Activated naive CD4-positive, alpha-beta T cell treated with anti-CD3 and anti-CD28 coated beads, Interleukin-2, amount 10 ng/mL, durations not matched to agents 7 days and 5 days (primary cell): ENCODE measurements at regions not wholly inside any gene's neighbourhood (a gene's known extent, or its start where the extent isn't known, plus 50 kb on each side); places are given as distances from the start of the nearest gene placed in this dataset.

Experiments
- CTCF ChIA-PET: fragments of 350-600 bp; sonication (Branson Sonifier 250); formaldehyde crosslinking; loops from one replicate; lab custom pipeline; 2021; ENCODE audit warnings: antibody characterized with exemption; lab: Charles Lee
- DNase-seq: peaks from one replicate; pipeline ENCODE4 v3.0.0-alpha.2; 2020
- H3K27ac Mint-ChIP-seq: one replicate; pipeline ENCODE4 v1.8.0; 2021; ENCODE audit warnings: mild to moderate bottlenecking, moderate library complexity, mixed read lengths
- H3K27me3 Mint-ChIP-seq: one replicate; pipeline ENCODE4 v1.8.0; 2021; ENCODE audit warnings: mild to moderate bottlenecking, mixed read lengths
- H3K36me3 Mint-ChIP-seq: one replicate; pipeline ENCODE4 v1.8.0; 2021; ENCODE audit warnings: mixed read lengths
- H3K4me1 Mint-ChIP-seq: one replicate; pipeline ENCODE4 v1.8.0; 2021; ENCODE audit warnings: mixed read lengths
- H3K4me3 Mint-ChIP-seq: one replicate; pipeline ENCODE4 v1.8.0; 2021; ENCODE audit warnings: mild to moderate bottlenecking, moderate library complexity, mixed read lengths
- H3K9me3 Mint-ChIP-seq: one replicate; pipeline ENCODE4 v1.8.0; 2021; ENCODE audit warnings: mixed read lengths

- H3K36me3 Mint-ChIP-seq, result peaks cover 2% of the 10 kb centered on the region
- CTCF ChIA-PET, result no interaction called here
- H3K27me3 Mint-ChIP-seq, result peaks cover 50% of the 10 kb centered on the region
- H3K4me3 Mint-ChIP-seq, result no peak overlapping the region
- H3K27ac Mint-ChIP-seq, result no peak overlapping the region
- no peaks in the 10 kb centered on the region for H3K9me3 Mint-ChIP-seq
- H3K4me1 Mint-ChIP-seq, result peaks cover 12% of the 10 kb centered on the region
- no peak for DNase-seq
Measured at GRCh38 chr12:24560192-24560775, 388.6 kb downstream of the BCAT1 start.

- H3K27me3 Mint-ChIP-seq, result peaks cover 29% of the 10 kb centered on the region
- CTCF ChIA-PET, result no interaction called here
- H3K27ac Mint-ChIP-seq, result no peak overlapping the region
Measured at GRCh38 chr12:24557738-24558137, 391.2 kb downstream of the BCAT1 start.

GRCh38 chr12:24555730-24556129 lies 393.2 kb downstream of the BCAT1 start:
- Mint-ChIP-seq H3K27me3 (peaks cover 9% of the 10 kb centered on the region), H3K4me3 (no peak overlapping the region), H3K27ac (no peak overlapping the region), H3K36me3 (no peaks in the 10 kb centered on the region), H3K4me1 (no peaks in the 10 kb centered on the region), H3K9me3 (no peaks in the 10 kb centered on the region)
- no peak for DNase-seq
- CTCF ChIA-PET, result no interaction called here

More at GRCh38 chr12:24557738-24558137, 391.2 kb downstream of the BCAT1 start:
- peaks cover under 1% of the 10 kb centered on the region for H3K36me3 Mint-ChIP-seq
- H3K9me3 Mint-ChIP-seq, result no peaks in the 10 kb centered on the region
- DNase-seq, result no peak
- no peak overlapping the region for H3K4me3 Mint-ChIP-seq
- H3K4me1 Mint-ChIP-seq, result peaks cover 6% of the 10 kb centered on the region

GRCh38 chr12:24554612-24555295 lies 394.1 kb downstream of the BCAT1 start:
- H3K36me3 Mint-ChIP-seq, result no peaks in the 10 kb centered on the region
- no peaks in the 10 kb centered on the region for H3K4me1 Mint-ChIP-seq
- H3K4me3 Mint-ChIP-seq, result no peak overlapping the region
- no peak for DNase-seq
- CTCF ChIA-PET, result no interaction called here
- no peaks in the 10 kb centered on the region for H3K9me3 Mint-ChIP-seq
- H3K27me3 Mint-ChIP-seq, result peaks cover 3% of the 10 kb centered on the region
- H3K27ac Mint-ChIP-seq, result no peak overlapping the region

GRCh38 chr12:24553259-24553658 lies 395.6 kb downstream of the BCAT1 start:
- DNase-seq, result no peak
- no peak overlapping the region for H3K4me3 Mint-ChIP-seq
- no peaks in the 10 kb centered on the region for H3K27me3 Mint-ChIP-seq
- no peaks in the 10 kb centered on the region for H3K36me3 Mint-ChIP-seq
- H3K4me1 Mint-ChIP-seq, result no peaks in the 10 kb centered on the region
- CTCF ChIA-PET, result no interaction called here
- H3K27ac Mint-ChIP-seq, result no peak overlapping the region
- H3K9me3 Mint-ChIP-seq, result no peaks in the 10 kb centered on the region

- no peak for DNase-seq
- Mint-ChIP-seq H3K36me3 (no peaks in the 10 kb centered on the region), H3K27me3 (no peaks in the 10 kb centered on the region), H3K4me1 (no peaks in the 10 kb centered on the region), H3K9me3 (no peaks in the 10 kb centered on the region), H3K4me3 (no peak overlapping the region), H3K27ac (no peak overlapping the region)
- CTCF ChIA-PET, result no interaction called here
Measured at GRCh38 chr12:24551163-24551786, 397.6 kb downstream of the BCAT1 start.

GRCh38 chr12:24550609-24551008 lies 398.3 kb downstream of the BCAT1 start:
- Mint-ChIP-seq H3K4me1 (no peaks in the 10 kb centered on the region), H3K27me3 (no peaks in the 10 kb centered on the region), H3K36me3 (no peaks in the 10 kb centered on the region), H3K27ac (no peak overlapping the region), H3K9me3 (no peaks in the 10 kb centered on the region), H3K4me3 (no peak overlapping the region)
- no peak for DNase-seq
- CTCF ChIA-PET, result no interaction called here

GRCh38 chr12:24546661-24547060 lies 402.2 kb downstream of the BCAT1 start:
- H3K4me1 Mint-ChIP-seq, result no peaks in the 10 kb centered on the region
- CTCF ChIA-PET, result no interaction called here
- H3K27me3 Mint-ChIP-seq, result no peaks in the 10 kb centered on the region
- no peaks in the 10 kb centered on the region for H3K9me3 Mint-ChIP-seq
- no peaks in the 10 kb centered on the region for H3K36me3 Mint-ChIP-seq
- H3K27ac Mint-ChIP-seq, result no peak overlapping the region
- no peak for DNase-seq
- H3K4me3 Mint-ChIP-seq, result no peak overlapping the region

GRCh38 chr12:24546084-24546483 lies 402.8 kb downstream of the BCAT1 start:
- Mint-ChIP-seq H3K27ac (no peak overlapping the region), H3K4me1 (no peaks in the 10 kb centered on the region), H3K4me3 (no peak overlapping the region), H3K36me3 (no peaks in the 10 kb centered on the region), H3K27me3 (no peaks in the 10 kb centered on the region), H3K9me3 (no peaks in the 10 kb centered on the region)
- CTCF ChIA-PET, result no interaction called here
- no peak for DNase-seq

- H3K4me3 Mint-ChIP-seq, result no peak overlapping the region
- H3K4me1 Mint-ChIP-seq, result no peaks in the 10 kb centered on the region
- H3K27ac Mint-ChIP-seq, result no peak overlapping the region
- no peak for DNase-seq
- H3K27me3 Mint-ChIP-seq, result no peaks in the 10 kb centered on the region
- CTCF ChIA-PET, result no interaction called here
- H3K36me3 Mint-ChIP-seq, result no peaks in the 10 kb centered on the region
- H3K9me3 Mint-ChIP-seq, result no peaks in the 10 kb centered on the region
Measured at GRCh38 chr12:24544368-24544767, 404.5 kb downstream of the BCAT1 start.

GRCh38 chr12:24541193-24541871 lies 407.6 kb downstream of the BCAT1 start:
- no peak for DNase-seq
- H3K4me3 Mint-ChIP-seq, result no peak overlapping the region
- no peaks in the 10 kb centered on the region for H3K36me3 Mint-ChIP-seq
- no peaks in the 10 kb centered on the region for H3K27me3 Mint-ChIP-seq
- no peaks in the 10 kb centered on the region for H3K4me1 Mint-ChIP-seq
- H3K9me3 Mint-ChIP-seq, result no peaks in the 10 kb centered on the region
- CTCF ChIA-PET, result no interaction called here
- H3K27ac Mint-ChIP-seq, result no peak overlapping the region

GRCh38 chr12:24539646-24540045 lies 409.3 kb downstream of the BCAT1 start:
- Mint-ChIP-seq H3K36me3 (no peaks in the 10 kb centered on the region), H3K27me3 (no peaks in the 10 kb centered on the region), H3K9me3 (no peaks in the 10 kb centered on the region), H3K4me3 (no peak overlapping the region), H3K4me1 (no peaks in the 10 kb centered on the region), H3K27ac (no peak overlapping the region)
- CTCF ChIA-PET, result no interaction called here
- DNase-seq, result no peak

GRCh38 chr12:24537083-24537860 lies 411.6 kb downstream of the BCAT1 start:
- Mint-ChIP-seq H3K36me3 (no peaks in the 10 kb centered on the region), H3K4me3 (no peak overlapping the region), H3K27me3 (no peaks in the 10 kb centered on the region), H3K4me1 (no peaks in the 10 kb centered on the region), H3K9me3 (no peaks in the 10 kb centered on the region), H3K27ac (no peak overlapping the region)
- DNase-seq, result no peak
- CTCF ChIA-PET, result no interaction called here
